Activated CD8-positive, alpha-beta memory T cell treated with anti-CD3 and anti-CD28 coated beads for 1 hour (primary cell): ENCODE measurements at regions not wholly inside any gene's neighbourhood (a gene's known extent, or its start where the extent isn't known, plus 50 kb on each side); places are given as distances from the start of the nearest gene placed in this dataset.

Source experiments
- DNase-seq, 2 donors: peaks; one replicate each; pipeline ENCODE4 v3.0.0-alpha.2; 2020; ENCODE audit warnings: low read depth in 1 of 2; ENCODE audit errors: extremely low read depth in 1 of 2

DNA sequence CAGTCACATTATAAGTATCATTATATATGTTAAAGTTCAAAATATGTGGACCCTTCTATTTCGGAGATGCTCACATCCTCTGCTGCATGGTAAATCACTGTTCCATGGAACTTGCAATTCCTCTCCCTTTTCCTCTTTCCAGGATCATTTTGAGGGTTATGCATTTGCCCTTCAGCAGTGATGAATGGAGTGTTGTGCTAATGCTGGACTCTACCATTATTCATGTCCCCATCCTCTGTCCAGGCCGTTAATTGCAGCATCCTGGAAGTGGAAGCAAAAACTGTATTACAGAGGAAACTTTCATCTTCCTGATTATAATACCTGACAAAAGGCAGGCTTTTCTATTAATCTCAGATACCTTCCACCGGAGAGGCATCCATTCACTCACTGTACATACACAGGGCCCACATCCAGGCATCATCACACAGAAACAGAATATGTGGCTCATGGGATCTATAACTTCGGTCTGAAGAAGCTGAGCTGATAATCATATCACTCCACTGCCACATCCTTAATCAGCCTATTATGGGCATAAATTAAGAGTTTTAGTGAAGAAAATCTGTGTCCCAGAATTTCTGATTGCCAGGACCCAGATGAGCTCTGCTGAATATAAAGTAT, 65.0 kb upstream of the ACO1 start:
- DNase-seq, result no peak

DNA sequence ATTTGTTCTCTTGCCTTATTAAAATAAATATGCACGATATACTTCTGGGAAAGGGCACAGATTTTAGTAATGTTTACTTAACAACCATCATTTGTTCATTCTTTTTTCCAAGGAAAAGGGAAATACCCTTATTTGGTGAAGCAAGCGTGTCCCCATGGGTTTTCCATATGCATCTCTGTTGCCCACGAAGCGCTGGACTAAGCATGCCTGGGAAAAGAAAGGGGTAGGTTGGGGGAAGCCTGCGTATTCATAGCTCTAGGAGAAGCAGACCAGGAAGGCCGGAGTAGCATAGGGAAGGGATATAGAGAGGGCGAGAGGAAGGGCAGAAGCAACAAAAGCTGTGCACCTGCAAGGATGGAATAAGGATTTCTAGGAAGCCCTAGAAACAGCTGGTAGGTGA, 61.8 kb upstream of the ACO1 start:
- no peak for DNase-seq

DNA sequence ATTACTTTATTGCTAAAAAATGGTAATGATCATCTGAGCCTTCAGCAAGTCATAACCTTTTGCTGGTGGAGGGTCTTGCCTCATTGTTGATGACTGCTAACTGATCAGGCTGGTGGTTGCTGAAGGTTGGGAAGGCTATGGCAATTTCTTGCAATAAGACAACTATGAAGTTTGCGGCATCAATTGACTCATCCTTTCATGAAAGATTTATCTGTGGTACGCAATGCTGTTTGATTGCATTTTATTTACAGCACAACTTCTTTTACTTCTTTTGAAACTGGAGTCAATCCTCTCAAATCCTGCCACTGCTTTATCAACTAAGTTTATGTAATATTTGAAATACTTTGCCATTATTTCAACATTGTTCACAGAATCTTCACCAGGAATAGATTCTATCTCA, 58.3 kb upstream of the ACO1 start:
- DNase-seq, result no peak

GRCh38 chr9:32331240-32331639, 53.2 kb upstream of the ACO1 start:
- DNase-seq, result no peak

GRCh38 chr9:32334112-32334511, 50.3 kb upstream of the ACO1 start:
- DNase-seq, result no peak
